Neuronal stem cell (in vitro differentiated cells): ENCODE measurements at regions not wholly inside any gene's neighbourhood (a gene's known extent, or its start where the extent isn't known, plus 50 kb on each side); places are given as distances from the start of the nearest gene placed in this dataset.

Source experiments
- DNase-seq: peaks from one replicate; pipeline ENCODE4 v3.0.0-alpha.2; 2013; ENCODE audit warnings: low spot score
- H2AFZ ChIP-seq: one replicate; pipeline ENCODE4 v1.6.1; 2013; ENCODE audit warnings: mild to moderate bottlenecking, low read length, inconsistent platforms
- H2AK5ac ChIP-seq: 2 replicates; pipeline ENCODE4 v1.6.1; 2013; ENCODE audit warnings: low read depth, mild to moderate bottlenecking, inconsistent platforms, low read length, moderate library complexity, mixed read lengths
- H2BK120ac ChIP-seq: 2 replicates; pipeline ENCODE4 v1.6.1; 2013; ENCODE audit warnings: low read depth, mild to moderate bottlenecking, inconsistent platforms, low read length, moderate library complexity, mixed read lengths
- H2BK12ac ChIP-seq: one replicate; pipeline ENCODE4 v1.6.1; 2013; ENCODE audit warnings: low read length, inconsistent platforms
- H2BK15ac ChIP-seq: 2 replicates; pipeline ENCODE4 v1.6.1; 2013; ENCODE audit warnings: mild to moderate bottlenecking, low read length, inconsistent platforms, mixed read lengths
- H2BK5ac ChIP-seq: one replicate; pipeline ENCODE4 v1.6.1; 2013; ENCODE audit warnings: inconsistent platforms, mild to moderate bottlenecking, low read length, moderate library complexity
- H3K14ac ChIP-seq: one replicate; pipeline ENCODE4 v1.6.1; 2013; ENCODE audit warnings: low read length, inconsistent platforms
- H3K18ac ChIP-seq: 2 replicates; pipeline ENCODE4 v1.6.1; 2013; ENCODE audit warnings: low read length, inconsistent platforms
- H3K23ac ChIP-seq: 2 replicates; pipeline ENCODE4 v1.6.1; 2013; ENCODE audit warnings: low read depth, mild to moderate bottlenecking, mixed read lengths, low read length, inconsistent platforms; ENCODE audit not compliant: poor library complexity
- H3K27ac ChIP-seq: replicated peaks from 3 replicates; pipeline ENCODE4 v1.5.1; 2013; ENCODE audit warnings: low read length, inconsistent platforms
- H3K27me3 ChIP-seq, 3 experiments: 2 replicates each; pipeline ENCODE4 v1.6.1; 2013; ENCODE audit warnings: low read length in 3 of 3, mild to moderate bottlenecking in 2 of 3, inconsistent platforms in 1 of 3, low read depth in 1 of 3, mixed read lengths in 1 of 3, moderate library complexity in 1 of 3; ENCODE audit not compliant: control insufficient read depth in 3 of 3, insufficient read depth in 3 of 3
- H3K36me3 ChIP-seq, 2 donors: replicated peaks in 1 of 2; 2 replicates each; pipeline ENCODE4 v1.6.1; 2013; ENCODE audit warnings: low read length in 2 of 2; ENCODE audit not compliant: control insufficient read depth in 2 of 2, insufficient read depth in 2 of 2
- H3K4ac ChIP-seq: 2 replicates; pipeline ENCODE4 v1.6.1; 2013; ENCODE audit warnings: inconsistent platforms, mild to moderate bottlenecking, low read length, moderate library complexity
- H3K4me1 ChIP-seq, 2 donors: 1 replicate in 1 of 2; 2 replicates in 1 of 2; pipeline ENCODE4 v1.6.1; 2013; ENCODE audit warnings: low read length in 2 of 2, low read depth in 1 of 2; ENCODE audit not compliant: control insufficient read depth in 2 of 2, insufficient read depth in 1 of 2
- H3K4me2 ChIP-seq: one replicate; pipeline ENCODE4 v1.6.1; 2013; ENCODE audit warnings: mild to moderate bottlenecking, low read length, inconsistent platforms; ENCODE audit not compliant: insufficient read depth, poor library complexity, severe bottlenecking
- H3K4me3 ChIP-seq, 2 donors: 2 replicates each; pipeline ENCODE4 v1.5.1; 2013; ENCODE audit warnings: low read length in 2 of 2, mild to moderate bottlenecking in 2 of 2, inconsistent platforms in 1 of 2, moderate library complexity in 1 of 2
- H3K79me1 ChIP-seq: one replicate; pipeline ENCODE4 v1.6.1; 2013; ENCODE audit warnings: low read depth, mild to moderate bottlenecking, inconsistent platforms, low read length, moderate library complexity
- H3K9ac ChIP-seq: one replicate; pipeline ENCODE4 v1.6.1; 2013; ENCODE audit warnings: mild to moderate bottlenecking, low read depth, low read length, inconsistent platforms; ENCODE audit not compliant: poor library complexity
- H3K9me3 ChIP-seq, 2 donors: replicated peaks in 1 of 2; 2 replicates each; pipeline versions ENCODE3 to v1.6.1; 2013; ENCODE audit warnings: low read length in 2 of 2, mild to moderate bottlenecking in 2 of 2, inconsistent platforms in 1 of 2, low read depth in 1 of 2, mixed read lengths in 1 of 2, moderate library complexity in 1 of 2; ENCODE audit not compliant: control insufficient read depth in 2 of 2, insufficient read depth in 1 of 2
- H4K8ac ChIP-seq: one replicate; pipeline ENCODE4 v1.6.1; 2013; ENCODE audit warnings: low read depth, mild to moderate bottlenecking, inconsistent platforms, low read length, moderate library complexity
- H4K91ac ChIP-seq: one replicate; pipeline ENCODE4 v1.6.1; 2013; ENCODE audit warnings: low read length, low read depth, mild to moderate bottlenecking, inconsistent platforms; ENCODE audit not compliant: poor library complexity
- WGBS, 2 donors: extraction: QIAGEN DNeasy Blood & Tissue Kit; methylation state at CpG; one replicate each; pipeline ENCODE4 v1.1.7; 2013; ENCODE audit warnings: missing lambda C conversion rate in 2 of 2, mixed read lengths in 1 of 2; ENCODE audit not compliant: insufficient read length in 2 of 2, insufficient replicate concordance in 1 of 2; ENCODE audit errors: extremely low coverage in 2 of 2; 5-methylcytosine and 5-hydroxymethylcytosine counted together

GRCh38 chr3:24763393-24763792 is 268.7 kb upstream of the THRB start:
- no CpG with 5 or more reads among the region's 11 CpGs for WGBS, 2 donors

GRCh38 chr3:24764236-24764915 is 269.7 kb upstream of the THRB start:
- no CpG with 5 or more reads among the region's 3 CpGs for WGBS, 2 donors

More at GRCh38 chr3:24763393-24763792, 268.7 kb upstream of the THRB start:
- no peak overlapping the region for H2BK120ac ChIP-seq
- H2AFZ ChIP-seq, result no peak overlapping the region
- H3K9me3 ChIP-seq, result no peaks in the 10 kb centered on the region
- H3K9ac ChIP-seq, result no peak overlapping the region
- no peak overlapping the region for H4K91ac ChIP-seq
- no peak overlapping the region for H2BK12ac ChIP-seq
- H3K23ac ChIP-seq, result no peak overlapping the region
- H3K4me2 ChIP-seq, result no peak overlapping the region
- H3K4ac ChIP-seq, result no peak overlapping the region
- H2AK5ac ChIP-seq, result no peak overlapping the region
- H3K79me1 ChIP-seq, result no peaks in the 10 kb centered on the region
- no peak for DNase-seq
- H3K18ac ChIP-seq, result no peak overlapping the region
- H3K4me1 ChIP-seq, result no peaks in the 10 kb centered on the region
- H3K4me3 ChIP-seq, result no peak overlapping the region
- no peak overlapping the region for H4K8ac ChIP-seq
- no peak overlapping the region for H2BK15ac ChIP-seq
- H3K14ac ChIP-seq, result no peak overlapping the region
- H2BK5ac ChIP-seq, result no peak overlapping the region
- H3K27me3 ChIP-seq, result no peaks in the 10 kb centered on the region
- H3K27ac ChIP-seq, result no peak overlapping the region
- no peaks in the 10 kb centered on the region for H3K36me3 ChIP-seq

GRCh38 chr3:24765399-24765798 is 270.7 kb upstream of the THRB start:
- H2BK15ac ChIP-seq, result no peak overlapping the region
- DNase-seq, result no peak
- H3K4ac ChIP-seq, result no peak overlapping the region
- no peak overlapping the region for H2AK5ac ChIP-seq
- H3K4me3 ChIP-seq, result no peak overlapping the region
- H2AFZ ChIP-seq, result no peak overlapping the region
- no peaks in the 10 kb centered on the region for H3K4me1 ChIP-seq
- no peak overlapping the region for H3K14ac ChIP-seq
- no peak overlapping the region for H2BK5ac ChIP-seq
- no peaks in the 10 kb centered on the region for H3K79me1 ChIP-seq
- H3K27me3 ChIP-seq, result no peaks in the 10 kb centered on the region
- H3K27ac ChIP-seq, result no peak overlapping the region
- no peak overlapping the region for H2BK12ac ChIP-seq
- H3K9ac ChIP-seq, result no peak overlapping the region
- H3K4me2 ChIP-seq, result no peak overlapping the region
- no peak overlapping the region for H3K18ac ChIP-seq
- no peak overlapping the region for H3K23ac ChIP-seq
- no peaks in the 10 kb centered on the region for H3K36me3 ChIP-seq
- H2BK120ac ChIP-seq, result no peak overlapping the region
- no peak overlapping the region for H4K8ac ChIP-seq
- no peak overlapping the region for H4K91ac ChIP-seq
- H3K9me3 ChIP-seq, result no peaks in the 10 kb centered on the region

More at GRCh38 chr3:24764236-24764915, 269.7 kb upstream of the THRB start:
- H4K8ac ChIP-seq, result no peak overlapping the region
- no peak overlapping the region for H3K4ac ChIP-seq
- H3K36me3 ChIP-seq, result no peaks in the 10 kb centered on the region
- H3K14ac ChIP-seq, result no peak overlapping the region
- H3K18ac ChIP-seq, result no peak overlapping the region
- no peak overlapping the region for H2BK15ac ChIP-seq
- H3K4me3 ChIP-seq, result no peak overlapping the region
- H3K23ac ChIP-seq, result no peak overlapping the region
- H3K79me1 ChIP-seq, result no peaks in the 10 kb centered on the region
- no peak overlapping the region for H2AK5ac ChIP-seq
- H3K4me2 ChIP-seq, result no peak overlapping the region
- no peaks in the 10 kb centered on the region for H3K4me1 ChIP-seq
- H4K91ac ChIP-seq, result no peak overlapping the region
- no peak overlapping the region for H3K9ac ChIP-seq
- no peak overlapping the region for H2AFZ ChIP-seq
- H3K9me3 ChIP-seq, result no peaks in the 10 kb centered on the region
- no peaks in the 10 kb centered on the region for H3K27me3 ChIP-seq
- DNase-seq, result no peak
- H2BK12ac ChIP-seq, result no peak overlapping the region
- H3K27ac ChIP-seq, result no peak overlapping the region
- no peak overlapping the region for H2BK5ac ChIP-seq
- no peak overlapping the region for H2BK120ac ChIP-seq

GRCh38 chr3:24769918-24770317 is 275.3 kb upstream of the THRB start:
- H2BK120ac ChIP-seq, result no peak overlapping the region
- no peaks in the 10 kb centered on the region for H3K79me1 ChIP-seq

More at GRCh38 chr3:24769918-24770317, 275.3 kb upstream of the THRB start:
- Histone ChIP-seq H2BK15ac (no peak overlapping the region), H3K4me2 (no peak overlapping the region), H2AK5ac (no peak overlapping the region), H4K91ac (no peak overlapping the region), H2BK5ac (no peak overlapping the region), H3K4ac (no peak overlapping the region), H3K27ac (no peak overlapping the region), H3K23ac (no peak overlapping the region), H4K8ac (no peak overlapping the region), H3K27me3 (no peaks in the 10 kb centered on the region), H3K9ac (no peak overlapping the region), H3K4me1 (no peaks in the 10 kb centered on the region), H3K4me3 (no peak overlapping the region), H3K14ac (no peak overlapping the region), H3K9me3 (no peaks in the 10 kb centered on the region), H2AFZ (no peak overlapping the region), H3K36me3 (no peaks in the 10 kb centered on the region), H2BK12ac (no peak overlapping the region), H3K18ac (no peak overlapping the region)
- DNase-seq, result no peak
